ENCODE measurements at regions not wholly inside any gene's neighbourhood (a gene's known extent, or its start where the extent isn't known, plus 50 kb on each side); places are given as distances from the start of the nearest gene placed in this dataset.

DNA sequence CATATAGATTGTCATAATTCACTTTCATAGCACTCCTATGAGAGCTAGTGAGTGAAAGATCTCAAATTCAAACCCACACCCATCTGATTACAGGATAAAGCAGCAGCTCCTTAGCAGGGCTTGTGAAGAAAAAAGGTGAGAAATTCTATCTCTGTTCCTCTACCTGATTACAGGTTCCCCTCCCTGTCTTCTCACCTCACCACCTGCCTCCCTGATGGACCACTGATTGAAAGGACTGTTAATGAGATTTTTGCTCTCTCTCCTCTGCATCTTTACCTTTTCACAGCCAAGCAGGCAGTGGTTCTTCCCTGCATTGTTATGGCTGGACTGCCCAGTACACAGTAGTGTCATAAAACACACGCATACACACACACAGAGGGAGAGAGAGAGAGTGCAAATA, 228.5 kb downstream of the MTERF1 start:
- Histone ChIP-seq H3K9ac (ENCODE audit: low read length) (no peak overlapping the region), H3K9me3 (ENCODE audit: low read length) (no peaks in the 10 kb centered on the region), H3K4me1 (ENCODE audit: insufficient read depth, low read length, severe bottlenecking) (no peaks in the 10 kb centered on the region), H3K4me2 (ENCODE audit: low read length) (no peak overlapping the region), H3K27ac (ENCODE audit: low read depth, low read length, poor library complexity, severe bottlenecking) (no peak overlapping the region), H3K27me3 (ENCODE audit: insufficient read depth, low read length) (no peaks in the 10 kb centered on the region), H3K9me2 (ENCODE audit: low read depth, low read length) (no peaks in the 10 kb centered on the region), H3F3A (ENCODE audit: insufficient read depth, low read length) (no peaks in the 10 kb centered on the region), H3K36me3 (ENCODE audit: insufficient read depth, low read length) (no peaks in the 10 kb centered on the region), H2AFZ (ENCODE audit: low read length) (no peak overlapping the region), H4K20me1 (ENCODE audit: insufficient read depth, low read length) (no peaks in the 10 kb centered on the region), H3K4me3 (ENCODE audit: low read depth, low read length, poor library complexity, severe bottlenecking) (no peak overlapping the region), H3K79me2 (ENCODE audit: insufficient read depth, low read length) (no peaks in the 10 kb centered on the region)
- no peak for TF ChIP-seq EZH2 (IDR thresholded peaks at IDR 0.05; ENCODE audit: borderline replicate concordance, low read length)
- TF ChIP-seq, protein P1, sequence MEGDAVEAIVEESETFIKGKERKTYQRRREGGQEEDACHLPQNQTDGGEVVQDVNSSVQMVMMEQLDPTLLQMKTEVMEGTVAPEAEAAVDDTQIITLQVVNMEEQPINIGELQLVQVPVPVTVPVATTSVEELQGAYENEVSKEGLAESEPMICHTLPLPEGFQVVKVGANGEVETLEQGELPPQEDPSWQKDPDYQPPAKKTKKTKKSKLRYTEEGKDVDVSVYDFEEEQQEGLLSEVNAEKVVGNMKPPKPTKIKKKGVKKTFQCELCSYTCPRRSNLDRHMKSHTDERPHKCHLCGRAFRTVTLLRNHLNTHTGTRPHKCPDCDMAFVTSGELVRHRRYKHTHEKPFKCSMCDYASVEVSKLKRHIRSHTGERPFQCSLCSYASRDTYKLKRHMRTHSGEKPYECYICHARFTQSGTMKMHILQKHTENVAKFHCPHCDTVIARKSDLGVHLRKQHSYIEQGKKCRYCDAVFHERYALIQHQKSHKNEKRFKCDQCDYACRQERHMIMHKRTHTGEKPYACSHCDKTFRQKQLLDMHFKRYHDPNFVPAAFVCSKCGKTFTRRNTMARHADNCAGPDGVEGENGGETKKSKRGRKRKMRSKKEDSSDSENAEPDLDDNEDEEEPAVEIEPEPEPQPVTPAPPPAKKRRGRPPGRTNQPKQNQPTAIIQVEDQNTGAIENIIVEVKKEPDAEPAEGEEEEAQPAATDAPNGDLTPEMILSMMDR (IDR thresholded peaks at IDR 0.05; ENCODE audit: low read length), result no peak

DNA sequence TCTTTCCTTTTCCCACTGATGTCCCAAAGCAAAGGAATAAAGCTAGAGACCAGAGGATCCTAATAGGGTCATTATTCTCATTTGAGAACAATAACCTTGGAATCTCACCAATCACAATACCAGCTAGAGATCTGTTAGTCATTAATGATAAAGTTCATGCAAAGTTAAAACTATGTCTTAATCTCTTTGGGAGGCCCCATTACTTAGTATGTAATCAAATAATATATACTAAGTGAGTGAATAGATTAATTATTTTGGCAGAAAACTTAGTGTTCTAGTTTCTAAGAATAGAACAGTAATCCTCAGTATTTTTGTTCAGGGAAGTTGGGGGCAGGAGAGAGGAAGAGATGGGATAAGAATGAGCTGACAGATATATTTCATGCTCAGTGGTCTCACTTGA, 227.2 kb downstream of the MTERF1 start:
- TF ChIP-seq, protein P1 (IDR thresholded peaks at IDR 0.05; ENCODE audit: low read length), result no peak
- no peaks in the 10 kb centered on the region for H3K79me2 ChIP-seq (ENCODE audit: insufficient read depth, low read length)
- H3K27me3 ChIP-seq (ENCODE audit: insufficient read depth, low read length), result no peaks in the 10 kb centered on the region

DNA sequence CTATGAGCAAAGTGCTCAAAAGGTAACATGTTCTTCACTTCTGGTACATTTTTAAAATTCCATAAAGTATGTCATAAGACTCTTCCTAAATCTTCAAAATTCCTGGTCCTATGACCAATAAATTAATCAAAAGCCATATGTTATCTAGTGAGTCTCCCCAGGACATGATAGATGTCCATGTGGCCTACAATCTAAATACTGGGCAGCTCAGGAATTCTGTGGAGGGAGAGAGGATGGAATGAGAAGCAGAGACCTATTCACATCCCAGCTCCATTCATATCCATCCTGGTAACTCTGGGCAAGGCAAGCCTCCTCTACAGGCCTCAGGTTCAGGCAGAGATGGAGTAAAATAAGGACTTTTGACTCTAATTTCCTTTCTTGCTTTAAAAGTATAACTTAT, 224.8 kb downstream of the MTERF1 start:
- H2AFZ ChIP-seq (ENCODE audit: low read length), result no peak overlapping the region
- no peak overlapping the region for H3K27ac ChIP-seq (ENCODE audit: low read depth, low read length, poor library complexity, severe bottlenecking)

More for the DNA sequence above, 227.2 kb downstream of the MTERF1 start:
- Histone ChIP-seq H3K4me1 (ENCODE audit: insufficient read depth, low read length, severe bottlenecking) (no peaks in the 10 kb centered on the region), H3K9me3 (ENCODE audit: low read length) (no peaks in the 10 kb centered on the region), H3F3A (ENCODE audit: insufficient read depth, low read length) (no peaks in the 10 kb centered on the region), H3K4me3 (ENCODE audit: low read depth, low read length, poor library complexity, severe bottlenecking) (no peak overlapping the region), H3K4me2 (ENCODE audit: low read length) (no peak overlapping the region), H2AFZ (ENCODE audit: low read length) (no peak overlapping the region), H3K27ac (ENCODE audit: low read depth, low read length, poor library complexity, severe bottlenecking) (no peak overlapping the region), H3K9ac (ENCODE audit: low read length) (no peak overlapping the region), H3K36me3 (ENCODE audit: insufficient read depth, low read length) (no peaks in the 10 kb centered on the region), H3K9me2 (ENCODE audit: low read depth, low read length) (no peaks in the 10 kb centered on the region), H4K20me1 (ENCODE audit: insufficient read depth, low read length) (no peaks in the 10 kb centered on the region)

More for the DNA sequence above, 224.8 kb downstream of the MTERF1 start:
- TF ChIP-seq, protein P1 (IDR thresholded peaks at IDR 0.05; ENCODE audit: low read length), result no peak
- TF ChIP-seq EZH2 (IDR thresholded peaks at IDR 0.05; ENCODE audit: borderline replicate concordance, low read length), result no peak
- Histone ChIP-seq H3K36me3 (ENCODE audit: insufficient read depth, low read length) (no peaks in the 10 kb centered on the region), H3K4me3 (ENCODE audit: low read depth, low read length, poor library complexity, severe bottlenecking) (no peak overlapping the region), H3K9me2 (ENCODE audit: low read depth, low read length) (no peaks in the 10 kb centered on the region), H3K27me3 (ENCODE audit: insufficient read depth, low read length) (no peaks in the 10 kb centered on the region), H3K79me2 (ENCODE audit: insufficient read depth, low read length) (no peaks in the 10 kb centered on the region), H3K9me3 (ENCODE audit: low read length) (no peaks in the 10 kb centered on the region), H3K9ac (ENCODE audit: low read length) (no peak overlapping the region), H3F3A (ENCODE audit: insufficient read depth, low read length) (no peaks in the 10 kb centered on the region), H4K20me1 (ENCODE audit: insufficient read depth, low read length) (no peaks in the 10 kb centered on the region), H3K4me1 (ENCODE audit: insufficient read depth, low read length, severe bottlenecking) (no peaks in the 10 kb centered on the region), H3K4me2 (ENCODE audit: low read length) (no peak overlapping the region)

Data from OCI-LY1 (cell line).